ENCODE measurements at regions not wholly inside any gene's neighbourhood (a gene's known extent, or its start where the extent isn't known, plus 50 kb on each side); places are given as distances from the start of the nearest gene placed in this dataset.

DNA sequence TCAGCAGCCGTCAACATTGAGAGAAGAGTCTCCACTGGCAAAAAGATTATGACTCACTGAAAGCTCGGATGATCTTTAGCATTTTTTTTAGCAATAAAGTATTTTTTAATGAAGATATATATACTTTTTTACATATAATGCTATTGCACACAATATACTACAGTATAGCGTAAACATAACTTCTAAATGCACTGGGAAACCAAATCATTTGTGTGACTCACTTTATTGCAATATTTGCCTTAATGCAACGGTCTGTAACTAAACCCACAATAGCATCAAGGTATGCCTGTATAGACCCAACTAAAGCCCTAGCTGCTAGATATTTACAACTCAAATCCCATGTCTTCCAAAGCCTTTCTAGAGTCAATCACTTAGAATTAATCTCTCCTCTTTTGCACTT, 52.3 kb upstream of the EDNRA start:
- DNase-seq (ENCODE audit: low read depth in 2 of 2), result no peak

DNA sequence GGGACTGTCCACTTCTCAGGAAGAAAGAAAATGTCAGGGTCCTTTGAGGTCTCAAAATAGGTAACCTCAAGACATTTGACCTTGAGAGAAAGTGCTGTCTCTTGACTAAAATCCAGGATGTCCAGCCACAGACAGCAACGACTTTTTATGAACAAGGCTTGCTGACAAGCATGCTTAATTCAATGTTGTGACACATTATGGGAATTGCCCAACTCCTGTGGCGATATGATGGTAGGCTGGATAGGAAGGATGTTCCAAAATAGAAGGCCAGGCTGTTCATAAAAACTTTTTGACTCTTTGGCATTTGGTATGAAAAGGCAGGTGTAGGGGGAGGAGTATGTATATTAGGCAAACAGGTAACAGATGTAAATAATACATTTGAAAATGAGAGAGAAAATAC, 50.8 kb upstream of the EDNRA start:
- no peak for DNase-seq (ENCODE audit: low read depth in 2 of 2)

Measured in stimulated activated CD8-positive, alpha-beta memory T cell treated with anti-CD3 and anti-CD28 coated beads, Interleukin-2, amount 100 ng/mL, for 48 hours (primary cell).